ENCODE measurements at regions not wholly inside any gene's neighbourhood (a gene's known extent, or its start where the extent isn't known, plus 50 kb on each side); places are given as distances from the start of the nearest gene placed in this dataset.

DNA sequence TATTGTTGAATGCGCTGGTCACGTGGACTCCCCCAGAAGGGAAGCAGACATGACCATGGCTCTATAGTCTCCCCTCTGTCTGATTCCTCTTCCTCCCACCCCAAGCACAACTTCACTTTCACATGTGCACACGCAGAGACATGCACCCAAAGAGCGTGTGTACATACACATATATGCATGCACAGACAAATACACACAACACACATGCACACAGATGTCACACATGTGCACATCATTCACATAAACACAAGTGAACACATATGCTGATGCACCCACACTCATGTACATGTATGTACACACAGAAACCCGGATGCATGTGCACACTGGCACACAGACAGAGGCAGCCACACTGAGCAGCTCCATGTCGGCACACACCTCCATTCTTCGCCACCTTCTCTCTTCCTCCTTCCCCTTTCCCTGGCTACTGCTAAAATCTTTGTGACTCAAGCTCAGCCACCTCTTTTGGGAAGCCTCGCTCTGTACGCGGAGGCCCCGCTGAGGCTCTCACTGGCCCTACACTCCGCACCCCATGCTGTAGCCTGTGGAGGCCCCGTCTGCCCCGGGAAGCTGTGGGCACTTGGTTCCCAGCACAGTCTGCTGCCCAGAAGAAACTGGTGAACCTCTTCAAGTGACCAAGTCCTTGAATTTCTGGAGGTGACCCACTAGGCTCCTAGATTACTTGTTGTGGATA, 101.6 kb upstream of the TEX51 start:
- no peak for DNase-seq

DNA sequence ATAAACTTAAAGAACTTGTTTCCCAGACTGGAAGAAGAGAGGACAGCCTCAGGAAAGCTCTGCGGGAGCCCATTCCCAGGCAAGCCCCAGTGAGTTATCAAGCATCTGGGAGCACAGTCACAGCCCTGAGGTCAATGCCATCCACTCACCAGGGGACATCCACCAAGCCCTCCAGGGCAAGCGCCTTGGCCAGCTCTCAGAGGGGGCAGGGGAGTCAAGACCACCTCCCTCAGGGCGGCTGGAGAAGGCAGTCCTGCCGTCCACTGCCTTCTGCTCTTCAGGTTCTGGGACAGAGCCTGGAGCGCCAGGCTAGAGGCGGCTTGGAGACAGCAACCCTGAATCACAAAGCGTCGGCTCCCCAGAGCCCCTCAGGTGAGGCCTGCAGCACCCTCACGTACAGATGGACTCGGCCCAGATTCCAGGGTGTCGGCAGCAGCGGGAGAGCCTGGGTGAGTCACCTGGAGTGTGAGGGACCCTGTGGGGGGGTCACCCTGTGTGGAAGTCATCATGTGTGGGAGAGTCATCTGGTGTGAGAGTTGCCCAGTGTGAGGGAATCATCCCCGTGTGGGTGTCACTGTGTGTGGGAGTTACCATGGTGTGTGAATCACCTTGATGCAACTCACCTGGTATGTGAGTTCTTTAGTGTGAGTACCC, 100.9 kb upstream of the TEX51 start:
- DNase-seq = no peak

DNA sequence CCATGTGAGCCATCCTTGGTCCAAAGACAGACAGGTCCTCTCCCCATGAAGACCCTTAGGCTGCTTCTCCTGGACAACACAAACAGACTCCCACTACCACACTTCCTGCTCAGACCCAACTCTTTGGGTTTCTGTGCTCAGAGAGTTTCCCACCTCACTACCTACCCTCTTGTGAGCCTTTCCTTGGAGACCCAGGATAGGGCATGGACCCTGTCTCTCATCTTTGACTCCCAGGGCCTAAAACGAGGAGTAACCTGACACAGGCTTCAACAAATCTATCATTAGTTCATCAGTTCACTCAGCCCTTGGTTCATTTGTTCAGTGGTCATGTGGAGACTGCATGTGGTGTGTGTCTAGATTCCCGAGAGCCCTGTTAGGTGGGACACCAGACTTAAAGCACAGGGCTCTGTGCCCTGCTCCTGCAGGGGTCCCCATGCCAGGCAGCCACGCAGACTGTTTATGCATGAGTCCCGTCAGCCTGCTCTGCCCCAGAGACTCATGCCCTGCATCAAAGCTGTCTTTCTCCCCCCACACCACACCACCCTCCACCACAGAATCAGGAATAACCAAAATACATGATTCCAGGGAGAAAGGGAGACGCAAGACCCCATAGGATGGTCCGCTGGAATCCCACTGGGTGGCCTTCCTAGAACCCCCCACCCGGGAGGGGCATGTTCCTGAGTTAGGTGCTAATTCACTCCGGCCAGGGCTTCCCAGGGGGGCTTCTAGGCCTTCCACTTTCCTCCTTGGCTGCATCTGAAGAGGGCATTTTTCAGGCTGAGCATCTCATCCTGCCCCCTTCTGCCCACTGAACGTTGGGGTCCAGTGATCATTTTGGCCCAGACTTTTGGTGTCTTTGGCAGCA, 100.2 kb upstream of the TEX51 start:
- DNase-seq = no peak

DNA sequence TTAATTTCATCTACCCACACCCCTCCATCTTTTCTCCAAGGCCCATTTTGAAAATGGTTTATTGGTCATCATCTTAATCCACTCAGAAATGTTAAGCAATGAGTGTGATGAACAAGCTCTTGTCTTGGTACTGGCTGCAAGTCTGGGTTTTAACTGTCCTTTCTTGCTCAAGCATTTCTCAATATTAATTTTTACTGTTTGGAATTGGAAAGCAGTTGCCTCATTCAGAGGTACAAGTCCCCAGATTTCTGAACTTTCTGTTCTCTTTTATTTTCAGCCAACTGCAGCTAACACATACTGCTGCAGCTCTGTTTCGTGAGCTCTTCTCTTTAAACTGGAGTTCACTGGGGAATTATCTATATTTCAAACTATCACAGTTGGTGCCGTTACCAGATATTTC, 99.4 kb upstream of the TEX51 start:
- DNase-seq = no peak

DNA sequence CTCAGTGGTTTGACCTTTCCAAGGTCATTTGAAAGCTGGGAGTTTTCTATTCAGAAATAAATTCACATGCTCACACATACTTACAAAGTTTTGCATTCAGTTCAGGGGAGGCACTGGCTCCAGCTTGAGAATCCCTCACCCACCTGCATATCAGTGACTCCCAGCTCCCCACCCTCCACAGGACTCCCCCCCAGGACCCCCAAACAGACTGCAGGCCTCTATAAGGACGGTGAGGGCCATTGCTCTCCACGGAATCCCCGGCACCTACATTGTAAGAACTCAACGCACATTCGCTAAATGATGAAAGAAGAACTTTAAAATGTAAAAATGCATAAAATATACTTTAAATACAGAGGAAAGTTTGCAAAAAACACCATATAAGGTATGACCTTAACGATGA, 97.2 kb upstream of the TEX51 start:
- no peak for DNase-seq

DNA sequence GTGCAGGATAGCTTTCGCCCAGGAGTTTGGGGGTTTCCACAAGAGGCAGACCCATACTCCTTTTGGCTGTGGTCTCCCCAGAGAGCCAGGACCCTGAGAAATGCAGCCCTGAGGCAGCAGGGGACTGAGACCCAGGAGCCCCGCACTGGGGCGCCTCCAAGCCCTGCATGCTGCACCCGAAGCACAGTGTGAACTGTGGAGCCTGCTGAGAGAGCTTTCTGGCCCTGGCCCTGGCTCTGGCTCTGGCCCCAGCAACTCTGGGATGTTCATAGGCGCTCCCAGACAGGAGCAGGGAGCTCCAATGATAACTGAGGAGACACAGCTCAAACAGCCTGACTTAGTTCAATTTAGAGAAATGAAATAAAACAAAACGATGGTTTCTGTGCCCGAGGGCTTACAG, 96.4 kb upstream of the TEX51 start:
- DNase-seq = no peak

DNA sequence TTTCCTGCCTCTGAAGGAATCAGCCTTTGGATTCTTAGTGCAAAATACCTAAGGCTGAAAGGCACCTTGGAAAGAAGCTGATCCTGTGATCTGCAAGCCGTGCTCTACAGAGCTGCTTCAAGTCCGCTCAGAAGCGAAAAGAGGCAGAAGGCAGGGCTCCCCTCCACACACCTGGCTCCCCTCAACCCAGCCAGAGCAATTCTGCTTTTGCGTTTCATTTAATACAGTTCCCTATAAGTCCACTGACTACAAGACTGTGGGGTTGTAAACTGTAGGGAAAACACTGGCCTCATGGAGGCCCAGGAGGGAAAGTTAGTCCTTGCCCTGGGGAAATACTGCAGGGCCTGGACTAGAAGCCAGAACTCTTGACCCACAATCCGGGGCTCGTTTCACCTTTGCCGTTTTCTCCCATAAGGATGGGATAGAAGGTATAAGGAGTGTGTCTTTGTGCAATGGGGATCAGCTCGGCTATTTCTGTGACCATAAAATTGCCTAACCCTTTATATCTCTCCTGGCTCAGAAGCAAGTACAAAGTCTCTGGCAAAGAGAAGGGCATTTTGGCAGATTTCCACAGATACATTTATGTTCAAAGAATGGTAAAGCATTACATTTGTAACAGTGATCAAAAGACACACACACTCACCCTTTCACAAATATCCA, 95.8 kb upstream of the TEX51 start:
- no peak for DNase-seq

DNA sequence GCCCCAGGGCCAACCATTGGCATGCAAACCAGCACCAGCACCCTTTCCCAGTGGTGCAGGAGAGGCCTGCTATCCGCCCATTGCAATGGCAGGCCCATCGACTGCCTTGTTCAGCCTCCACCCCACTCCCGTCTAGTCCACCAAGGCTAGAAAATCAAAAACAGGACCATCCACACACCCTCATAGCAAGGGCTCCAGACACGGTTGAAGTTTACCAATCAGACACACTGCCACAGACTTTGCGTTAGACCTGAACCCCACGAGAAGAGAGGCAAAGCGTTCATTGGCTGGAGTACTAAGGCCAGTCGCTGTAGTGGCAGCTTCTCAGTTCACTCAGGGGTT, 95.3 kb upstream of the TEX51 start:
- no peak for DNase-seq

DNA sequence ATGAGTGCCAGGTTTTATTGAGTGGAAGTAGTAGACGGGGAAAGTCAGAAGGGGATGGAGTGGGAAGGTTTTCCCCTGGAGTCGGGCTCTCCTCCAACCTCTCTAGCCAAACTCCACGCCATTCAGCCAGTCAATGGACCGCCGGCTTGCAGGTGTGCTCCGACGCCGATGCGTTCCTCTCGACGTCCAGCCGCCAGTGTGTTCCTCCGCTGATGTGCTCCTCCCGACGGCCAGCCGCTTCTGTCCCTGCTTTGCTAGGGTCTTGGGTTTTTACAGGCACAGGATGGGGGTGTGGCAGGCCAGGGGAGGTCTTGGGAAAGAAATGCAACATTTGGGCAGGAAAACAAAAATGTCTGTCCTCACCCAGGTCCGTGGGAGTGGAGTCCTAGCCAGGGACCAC, 94.3 kb upstream of the TEX51 start:
- no peak for DNase-seq

DNA sequence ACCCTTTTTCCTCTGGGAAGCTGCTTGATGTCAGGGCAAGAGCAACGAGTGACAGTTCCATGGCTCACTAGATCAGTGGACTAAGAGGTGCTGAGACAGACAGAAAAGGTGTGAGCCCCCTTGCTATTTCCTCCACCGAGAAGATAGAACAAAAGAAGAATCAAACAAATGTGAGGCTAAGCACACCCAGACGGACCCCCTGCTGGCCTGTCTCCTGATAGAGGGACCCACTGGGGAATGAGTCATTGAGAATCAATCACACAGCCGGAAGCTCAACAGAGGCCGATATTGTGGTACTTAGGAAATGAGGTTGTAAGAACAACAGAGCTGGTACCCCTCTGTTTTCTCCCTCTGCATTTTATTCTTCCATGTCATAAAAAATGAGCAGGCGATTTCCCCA, 89.8 kb upstream of the TEX51 start:
- no peak for DNase-seq

DNA sequence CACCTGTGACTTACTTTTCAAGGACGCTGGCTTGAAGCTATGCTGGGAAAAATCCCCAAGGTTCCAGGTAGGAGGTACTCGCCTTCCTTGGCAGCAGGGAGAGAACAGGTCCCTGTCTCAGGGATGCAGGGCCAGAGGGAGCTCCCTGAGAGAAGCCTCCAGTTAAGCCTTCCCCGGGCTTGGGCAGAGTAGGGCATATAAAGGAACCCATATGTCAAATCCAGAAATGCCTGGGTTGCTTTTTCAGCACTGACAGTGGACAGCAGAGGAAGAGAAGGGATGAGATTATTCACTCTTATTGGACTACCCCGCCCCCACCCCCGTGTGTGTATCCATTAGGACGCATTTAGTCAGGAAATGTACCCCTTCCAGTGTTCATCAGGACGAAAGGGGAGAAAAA, 89.3 kb upstream of the TEX51 start:
- DNase-seq = no peak

DNA sequence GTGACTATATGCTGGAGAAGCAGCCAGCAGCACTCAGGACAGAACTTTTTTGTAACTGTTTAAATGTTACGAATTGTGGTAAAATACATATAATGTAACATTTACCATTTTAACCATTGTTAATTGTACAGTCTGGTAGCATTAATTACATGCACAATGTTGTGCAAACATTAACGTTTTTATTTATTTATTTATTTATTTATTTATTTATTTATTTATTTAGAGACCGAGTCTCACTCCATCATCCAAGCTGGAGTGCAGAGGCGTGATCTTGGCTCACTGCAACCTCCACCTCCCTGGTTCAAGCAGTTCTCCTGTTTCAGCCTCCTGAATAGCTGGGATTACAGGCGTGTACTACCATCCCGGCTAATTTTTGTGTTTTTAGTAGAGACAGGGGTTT, 88.7 kb upstream of the TEX51 start:
- DNase-seq = no peak

DNA sequence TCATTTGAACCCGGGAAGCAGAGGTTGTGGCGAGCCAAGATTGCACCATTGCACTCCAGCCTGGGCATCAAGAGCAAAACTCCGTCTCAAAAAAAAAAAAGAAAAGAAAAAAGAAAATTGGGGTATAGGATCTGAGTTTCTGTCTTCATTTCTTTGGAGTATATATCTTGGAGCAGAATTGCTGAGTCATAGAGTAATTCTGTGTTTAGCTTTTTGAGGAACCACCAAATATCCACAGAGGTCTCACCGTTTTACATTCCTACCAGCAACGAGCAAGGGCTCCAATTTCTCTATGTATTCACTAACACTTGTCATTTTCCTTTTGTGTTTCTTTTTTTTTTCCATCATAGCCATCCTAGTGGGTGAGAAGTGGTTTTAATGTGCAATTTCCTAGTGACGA, 87.6 kb upstream of the TEX51 start:
- DNase-seq = no peak

DNA sequence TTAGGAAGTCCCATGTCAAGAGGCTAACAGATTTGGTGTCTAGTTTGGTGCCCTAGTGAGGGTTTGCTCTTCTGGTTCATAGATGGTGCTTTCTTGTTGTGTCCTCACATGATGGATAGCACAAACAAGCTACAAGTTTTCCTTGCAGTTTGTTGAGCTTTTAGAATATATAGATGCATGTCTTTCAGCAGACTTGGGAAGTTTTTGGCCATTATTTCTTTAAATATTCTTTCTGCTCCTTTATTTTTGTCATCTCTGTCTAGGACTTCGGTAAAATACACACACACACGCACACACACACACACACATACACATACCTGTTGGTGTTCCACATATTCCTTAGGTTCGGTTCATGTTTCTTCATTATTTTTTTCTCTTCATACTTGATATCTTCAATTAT, 81.5 kb upstream of the TEX51 start:
- no peak for DNase-seq

DNA sequence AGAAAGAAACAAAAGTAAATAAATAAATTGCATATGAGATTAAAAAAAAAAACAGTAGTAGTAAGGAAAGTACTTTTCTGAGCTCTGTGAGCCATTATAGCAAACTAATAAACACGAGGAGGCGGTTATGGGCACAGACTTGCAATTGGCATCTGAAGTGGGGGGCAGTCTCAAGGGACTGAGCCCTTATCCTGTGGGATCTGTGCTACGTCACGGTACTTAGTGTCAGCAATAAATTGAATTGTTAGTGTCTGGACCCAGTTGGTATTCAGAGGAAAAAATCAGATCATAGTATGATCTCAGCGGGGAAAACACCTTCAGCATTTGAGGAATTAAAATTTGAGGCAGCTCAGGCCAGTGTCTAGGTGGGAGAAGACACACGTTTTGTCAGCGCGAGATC, 76.6 kb upstream of the TEX51 start:
- no peak for DNase-seq

DNA sequence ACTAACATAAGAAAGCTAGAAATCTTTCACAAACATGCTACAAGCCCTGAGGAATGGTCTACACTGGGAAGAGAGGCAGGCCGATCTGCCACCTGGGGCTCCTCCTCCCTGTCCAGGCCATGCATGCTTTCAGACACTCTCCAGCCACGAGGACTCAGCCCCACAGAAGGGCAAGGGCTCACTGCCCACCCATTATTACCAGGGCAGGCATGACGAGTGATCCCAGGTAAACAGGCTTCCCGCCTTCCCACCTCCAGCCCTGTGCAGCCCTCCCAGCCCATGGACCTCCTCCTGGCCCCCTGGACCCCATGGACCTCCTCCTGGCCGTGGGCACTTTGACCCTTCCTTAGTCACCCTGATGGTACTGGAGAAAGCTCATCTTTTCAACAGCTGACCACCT, 75.8 kb upstream of the TEX51 start:
- no peak for DNase-seq

DNA sequence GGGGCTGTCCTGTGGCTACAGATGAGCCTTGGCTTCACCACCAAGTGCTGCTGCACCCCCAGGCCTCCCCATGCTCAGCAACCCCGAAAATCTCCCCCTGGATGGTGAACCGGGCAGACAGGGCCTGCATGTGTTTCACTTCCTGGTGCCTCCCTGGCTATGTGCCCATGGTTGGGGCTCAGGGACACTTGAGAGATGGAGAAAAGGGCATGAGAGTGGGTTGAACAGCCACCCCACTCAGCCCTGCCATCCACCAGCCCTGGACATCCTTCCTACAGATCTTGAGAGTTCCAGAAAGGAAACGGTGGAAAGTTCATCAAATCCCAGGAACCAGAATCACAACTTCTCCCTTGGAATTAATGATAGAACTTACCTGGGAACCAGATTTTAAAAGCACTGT, 74.7 kb upstream of the TEX51 start:
- DNase-seq = no peak

DNA sequence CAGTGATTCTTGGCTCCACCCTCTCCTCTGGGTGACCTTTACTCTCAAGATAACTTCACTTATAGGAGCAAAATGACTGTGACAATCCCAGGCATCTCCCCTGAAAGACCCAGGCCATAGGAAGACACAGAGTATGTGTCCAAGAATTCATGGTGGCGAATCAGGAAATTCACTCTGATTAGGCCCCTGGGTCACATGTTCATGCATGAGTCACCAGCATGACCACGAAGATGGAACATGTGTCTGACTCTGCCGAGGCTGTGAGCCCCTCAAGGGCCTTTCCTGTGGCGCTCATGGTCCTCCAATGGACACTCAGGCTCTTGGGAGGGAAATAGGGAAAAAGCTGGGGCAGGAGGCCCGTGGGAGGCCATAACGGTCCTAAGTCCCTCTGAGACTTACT, 74.0 kb upstream of the TEX51 start:
- DNase-seq = no peak

DNA sequence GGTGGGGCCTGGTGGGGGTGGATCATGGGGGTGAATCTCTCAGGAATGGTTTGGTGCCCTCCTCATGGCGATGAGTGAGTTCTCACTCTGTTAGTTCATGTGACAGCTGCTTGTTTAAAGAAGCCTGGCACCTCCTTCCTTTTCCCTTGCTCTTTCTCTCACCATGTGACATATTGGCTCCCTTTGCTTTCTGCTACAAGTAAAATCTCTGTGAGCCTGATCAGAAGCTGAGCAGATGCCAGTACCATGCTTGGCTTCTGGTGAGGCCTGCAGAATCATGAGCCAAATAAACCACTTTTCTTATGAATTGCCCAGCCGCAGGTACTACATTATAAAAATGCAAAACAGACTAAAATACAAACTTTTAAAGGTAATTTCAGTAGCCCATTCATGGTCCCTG, 73.4 kb upstream of the TEX51 start:
- DNase-seq = no peak

DNA sequence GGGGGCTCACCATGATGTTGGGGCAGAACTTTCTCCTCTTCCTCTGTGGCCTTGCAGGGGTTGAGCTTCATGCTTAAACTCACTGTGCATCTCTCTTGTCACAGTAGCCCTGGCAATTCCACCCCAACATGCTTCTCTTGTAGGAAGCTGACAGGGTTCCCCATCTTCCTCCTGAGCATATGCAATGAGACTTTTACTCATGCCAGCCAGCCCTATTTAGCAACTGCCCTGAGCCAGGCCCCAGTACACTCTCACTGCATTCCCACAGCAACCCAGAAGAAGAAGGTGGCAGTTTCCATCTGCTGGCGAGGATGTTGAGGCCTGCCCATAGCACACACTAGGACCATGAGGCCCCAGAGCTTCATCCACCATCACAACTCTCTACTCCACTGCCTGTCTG, 72.2 kb upstream of the TEX51 start:
- no peak for DNase-seq

DNA sequence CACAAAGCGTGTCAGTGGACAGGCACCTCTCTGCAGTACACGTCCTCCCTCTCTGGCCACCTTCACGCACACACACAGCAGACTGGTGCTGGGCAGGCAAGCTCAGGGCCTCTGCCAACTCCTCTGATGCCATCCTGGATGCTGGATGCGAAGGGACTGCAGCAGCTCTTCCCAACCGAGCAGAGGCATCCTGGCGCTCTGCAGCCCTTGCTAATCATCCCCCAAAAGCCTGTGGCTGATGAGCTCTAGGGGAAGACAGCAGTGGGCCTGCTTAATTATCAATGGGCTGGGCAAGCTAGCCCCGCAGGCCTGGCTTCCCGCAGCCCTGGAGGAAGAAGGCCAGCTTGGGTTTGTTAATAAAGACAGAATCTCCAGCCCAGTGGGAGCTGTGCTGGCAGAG, 71.3 kb upstream of the TEX51 start:
- DNase-seq = no peak

DNA sequence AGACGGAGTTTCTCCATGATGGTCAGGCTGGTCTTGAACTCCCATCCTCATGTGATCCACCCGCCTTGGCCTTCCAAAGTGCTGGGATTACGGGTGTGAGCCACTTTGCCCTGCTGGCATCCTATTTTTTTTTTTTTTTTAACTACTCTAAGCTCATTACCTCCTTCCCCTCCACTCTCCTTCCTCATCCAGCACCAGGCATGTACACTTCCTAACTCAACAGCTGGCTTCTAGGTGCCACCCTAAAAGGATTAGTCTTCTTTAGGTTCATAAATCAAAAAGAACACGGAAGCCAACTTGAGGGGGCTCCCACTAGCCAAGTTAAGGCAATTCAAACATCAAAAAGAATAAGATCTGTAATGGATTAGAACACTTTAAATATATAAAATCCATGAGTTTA, 70.6 kb upstream of the TEX51 start:
- DNase-seq = no peak

DNA sequence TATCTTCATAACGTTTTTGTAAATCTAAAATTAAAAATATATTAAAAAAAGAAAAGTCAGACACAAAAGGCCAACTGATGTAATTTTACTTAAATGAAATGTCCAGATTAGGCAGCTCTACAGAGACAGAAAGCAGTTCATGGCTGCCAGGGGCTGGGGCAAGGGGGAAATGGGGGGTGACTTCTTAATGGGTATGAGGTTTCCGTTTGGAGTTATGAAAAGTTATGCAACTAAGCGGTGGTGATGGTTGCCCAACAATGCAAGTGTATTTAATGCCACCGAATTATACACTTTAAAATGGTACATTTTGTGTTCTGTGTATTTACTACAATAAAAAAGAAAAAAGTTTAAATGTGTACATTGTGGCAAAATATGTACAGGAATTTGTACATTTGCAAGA, 70.2 kb upstream of the TEX51 start:
- DNase-seq = no peak

Data from NCI-H1694 (cell line).